Astrocyte of the spinal cord (primary cell): ENCODE measurements at regions not wholly inside any gene's neighbourhood (a gene's known extent, or its start where the extent isn't known, plus 50 kb on each side); places are given as distances from the start of the nearest gene placed in this dataset.

Experiments used
- DNase-seq: peaks from one replicate; pipeline ENCODE4 v3.0.0; 2011; ENCODE audit warnings: low read depth, low spot score
- H3K4me3 ChIP-seq: 2 replicates; pipeline ENCODE4 v1.5.1; 2011; ENCODE audit warnings: low read depth, mild to moderate bottlenecking, low read length, moderate library complexity
- in situ Hi-C: cut with HindIII; loops from 2 replicates; pipeline ENCODE4 v1.10.0; 2017; ENCODE audit warnings: low sequenced_read_pairs
- TF ChIP-seq, protein P1 (sequence below): IDR thresholded peaks from 2 replicates; pipeline ENCODE4 v1.5.1; 2012; ENCODE audit warnings: low read depth, mild to moderate bottlenecking, low read length, inconsistent platforms

DNA sequence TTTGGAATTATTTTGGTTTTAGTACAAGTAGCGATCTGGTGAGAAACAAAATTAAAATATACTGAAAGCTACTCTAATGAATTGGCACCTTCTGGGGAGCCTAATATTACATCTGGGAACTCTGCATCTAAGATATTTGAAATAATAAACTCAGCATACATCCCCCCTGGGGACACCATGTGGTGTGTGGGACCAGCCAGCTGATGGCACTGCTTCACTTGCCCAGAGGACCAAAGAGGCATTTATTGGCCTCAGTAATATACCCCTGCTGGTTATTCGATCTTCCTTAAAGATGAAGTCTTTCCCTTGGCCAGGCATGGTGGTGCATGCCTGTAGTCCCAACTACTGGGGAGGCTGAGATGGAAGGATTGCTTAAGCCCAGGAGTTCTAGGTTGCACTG is 195.1 kb upstream of the AUTS2 start:
- in situ Hi-C loops: no loop called here
- no peak overlapping the region for H3K4me3 ChIP-seq
- TF ChIP-seq, protein P1, sequence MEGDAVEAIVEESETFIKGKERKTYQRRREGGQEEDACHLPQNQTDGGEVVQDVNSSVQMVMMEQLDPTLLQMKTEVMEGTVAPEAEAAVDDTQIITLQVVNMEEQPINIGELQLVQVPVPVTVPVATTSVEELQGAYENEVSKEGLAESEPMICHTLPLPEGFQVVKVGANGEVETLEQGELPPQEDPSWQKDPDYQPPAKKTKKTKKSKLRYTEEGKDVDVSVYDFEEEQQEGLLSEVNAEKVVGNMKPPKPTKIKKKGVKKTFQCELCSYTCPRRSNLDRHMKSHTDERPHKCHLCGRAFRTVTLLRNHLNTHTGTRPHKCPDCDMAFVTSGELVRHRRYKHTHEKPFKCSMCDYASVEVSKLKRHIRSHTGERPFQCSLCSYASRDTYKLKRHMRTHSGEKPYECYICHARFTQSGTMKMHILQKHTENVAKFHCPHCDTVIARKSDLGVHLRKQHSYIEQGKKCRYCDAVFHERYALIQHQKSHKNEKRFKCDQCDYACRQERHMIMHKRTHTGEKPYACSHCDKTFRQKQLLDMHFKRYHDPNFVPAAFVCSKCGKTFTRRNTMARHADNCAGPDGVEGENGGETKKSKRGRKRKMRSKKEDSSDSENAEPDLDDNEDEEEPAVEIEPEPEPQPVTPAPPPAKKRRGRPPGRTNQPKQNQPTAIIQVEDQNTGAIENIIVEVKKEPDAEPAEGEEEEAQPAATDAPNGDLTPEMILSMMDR: no peak
- no peak for DNase-seq

GRCh38 chr7:69411018-69411417 is 187.3 kb upstream of the AUTS2 start:
- in situ Hi-C loops: no loop called here
- no peak overlapping the region for H3K4me3 ChIP-seq
- TF ChIP-seq, protein P1: no peak
- DNase-seq: no peak

DNA sequence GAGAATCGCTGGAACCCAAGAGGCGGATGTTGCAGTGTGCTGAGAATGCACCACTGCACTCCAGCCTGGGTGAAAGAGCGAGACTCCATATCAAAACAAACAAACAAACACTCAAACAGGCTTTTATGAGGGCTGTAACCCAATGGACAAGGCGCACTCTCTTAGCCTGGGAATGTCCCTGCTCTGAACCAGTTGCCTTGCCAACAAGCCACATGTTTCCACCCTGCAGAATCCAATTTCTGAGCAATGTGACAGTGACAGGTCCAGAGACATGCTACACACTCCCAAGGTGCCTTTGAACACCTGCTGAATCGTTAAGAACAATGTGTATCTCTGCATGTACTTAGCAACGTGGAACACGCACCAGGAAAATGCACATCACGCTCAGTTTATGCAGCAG is 186.8 kb upstream of the AUTS2 start:
- TF ChIP-seq, protein P1: no peak
- in situ Hi-C loops: no loop called here
- H3K4me3 ChIP-seq: no peak overlapping the region
- no peak for DNase-seq

DNA sequence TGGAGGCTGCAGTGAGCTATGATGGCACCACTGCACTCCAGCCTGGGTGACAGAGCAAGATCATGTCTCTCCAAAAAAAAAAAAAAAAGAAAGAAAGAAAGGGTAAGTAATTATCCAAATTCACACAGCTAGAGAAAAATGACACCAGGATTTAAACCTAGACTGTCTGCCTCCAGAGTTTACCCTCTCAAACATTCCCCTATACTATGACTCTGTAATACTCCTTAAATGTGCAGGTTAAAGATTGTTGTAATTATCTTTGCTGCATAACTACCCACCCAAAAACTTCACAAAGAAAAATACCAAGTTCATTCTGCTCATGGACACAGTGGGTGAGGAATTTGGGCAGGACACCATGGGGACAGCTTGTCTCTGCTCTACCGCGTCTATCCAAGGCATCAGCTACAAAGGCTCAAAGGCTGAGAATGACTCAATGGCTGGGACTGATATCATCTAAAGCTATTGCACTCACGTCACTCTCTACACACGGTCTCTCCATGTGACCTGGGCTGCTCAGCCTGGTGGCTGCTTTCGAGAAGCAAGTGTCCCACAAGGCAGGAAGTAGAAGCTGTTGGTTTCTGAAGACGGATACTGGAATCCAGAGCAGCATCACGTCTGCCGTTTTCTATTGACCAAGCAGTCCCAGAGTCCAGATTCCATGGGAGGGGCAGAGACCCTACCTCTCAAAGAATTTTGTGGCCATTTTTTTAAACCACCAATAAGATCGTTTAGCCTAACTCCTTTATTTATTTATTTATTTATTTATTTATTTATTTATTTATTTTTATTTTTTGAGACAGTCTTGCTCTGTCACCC is 185.7 kb upstream of the AUTS2 start:
- DNase-seq: no peak
- TF ChIP-seq, protein P1: no peak
- in situ Hi-C loops: no loop called here
- H3K4me3 ChIP-seq: no peak overlapping the region

- TF ChIP-seq, protein P1: no peak
- no peak for DNase-seq
- in situ Hi-C loops: no loop called here
Measured at GRCh38 chr7:69414555-69414954, 183.7 kb upstream of the AUTS2 start.

DNA sequence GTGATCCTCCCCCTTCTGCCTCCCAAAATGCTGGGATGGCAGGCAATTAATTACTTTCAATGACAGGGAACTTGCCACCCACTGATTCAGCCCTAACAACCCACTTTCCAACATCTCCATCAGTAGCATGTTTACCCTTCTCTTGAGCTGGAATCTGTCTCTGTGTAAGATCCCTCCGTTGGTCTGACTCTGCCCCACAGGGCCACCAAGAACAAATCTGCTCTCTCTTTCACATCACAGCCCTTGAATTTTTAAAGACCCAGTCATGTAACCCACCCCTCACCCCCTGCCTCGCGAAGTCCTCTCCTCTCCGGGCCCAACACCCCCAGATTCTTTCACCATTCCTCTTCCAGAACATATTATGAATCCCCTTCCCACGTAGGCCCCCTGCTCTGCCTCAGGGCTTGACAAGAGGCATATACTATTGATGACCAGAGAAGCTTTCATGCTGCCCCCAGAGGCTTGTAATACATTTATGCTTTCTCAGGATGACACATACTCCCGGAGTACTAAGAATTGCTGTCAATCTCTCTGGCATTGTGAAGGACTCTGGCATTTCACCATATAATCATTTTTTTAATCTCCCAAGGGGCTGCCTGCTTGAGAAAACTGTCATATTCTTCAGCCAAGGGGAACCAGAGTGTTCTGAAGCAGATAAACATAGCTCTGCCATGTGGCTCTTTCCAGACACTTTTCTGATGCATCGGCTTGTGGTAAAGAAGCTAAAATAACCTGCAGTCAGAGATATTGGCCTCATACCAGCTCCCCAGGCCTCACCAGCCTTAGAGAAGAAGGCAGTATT is 179.2 kb upstream of the AUTS2 start:
- DNase-seq: no peak
- H3K4me3 ChIP-seq: no peak overlapping the region
- in situ Hi-C loops: no loop called here
- TF ChIP-seq, protein P1: no peak

More at GRCh38 chr7:69414555-69414954, 183.7 kb upstream of the AUTS2 start:
- H3K4me3 ChIP-seq: no peak overlapping the region
